ENCODE measurements at regions not wholly inside any gene's neighbourhood (a gene's known extent, or its start where the extent isn't known, plus 50 kb on each side); places are given as distances from the start of the nearest gene placed in this dataset.

DNA sequence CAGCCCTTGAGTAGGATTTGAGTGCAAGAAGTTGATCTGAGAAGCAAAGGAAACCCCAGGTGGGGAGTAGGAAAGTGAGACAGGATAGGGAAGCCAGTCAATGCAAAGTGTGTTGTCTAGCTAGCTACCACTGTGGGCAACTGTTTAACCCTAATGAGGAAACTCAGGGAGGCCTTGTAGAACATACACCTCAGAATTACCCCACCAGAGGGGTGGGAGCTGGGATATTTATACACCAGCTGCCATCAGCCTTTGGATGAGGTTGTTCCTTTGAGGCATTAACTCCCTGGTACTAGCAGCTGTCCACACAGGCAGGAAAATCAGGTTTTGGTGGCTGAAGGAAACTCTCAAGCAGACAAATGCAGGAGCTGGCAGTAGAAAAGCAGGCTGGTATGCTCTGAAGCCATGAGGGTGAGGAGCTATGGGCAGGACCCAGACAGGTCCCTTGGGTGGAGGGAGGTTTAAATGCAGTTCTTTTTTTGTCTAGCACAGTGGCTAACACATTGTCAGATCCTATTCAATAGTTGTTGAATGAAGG is 60.1 kb upstream of the ARID5B start:
- Histone ChIP-seq H3K27ac (no peak overlapping the region), H3K27me3 (no peaks in the 10 kb centered on the region), H3K4me1 (replicated peaks in 1 of 2) (peaks cover 20 to 34% of the 10 kb centered on the region in 2 donors), H3K36me3 (replicated peaks in 1 of 2) (no peaks in the 10 kb centered on the region), H3K9me3 (replicated peaks in 1 of 3) (no peaks in the 10 kb centered on the region), H3K4me3 (no peak overlapping the region)
- intact Hi-C loops (cut with DNase I): no loop called here
- TF ChIP-seq CTCF (IDR thresholded peaks at IDR 0.05) (no peak), POLR2A (IDR thresholded peaks at IDR 0.05) (no peak)
- DNase-seq: no peak

DNA sequence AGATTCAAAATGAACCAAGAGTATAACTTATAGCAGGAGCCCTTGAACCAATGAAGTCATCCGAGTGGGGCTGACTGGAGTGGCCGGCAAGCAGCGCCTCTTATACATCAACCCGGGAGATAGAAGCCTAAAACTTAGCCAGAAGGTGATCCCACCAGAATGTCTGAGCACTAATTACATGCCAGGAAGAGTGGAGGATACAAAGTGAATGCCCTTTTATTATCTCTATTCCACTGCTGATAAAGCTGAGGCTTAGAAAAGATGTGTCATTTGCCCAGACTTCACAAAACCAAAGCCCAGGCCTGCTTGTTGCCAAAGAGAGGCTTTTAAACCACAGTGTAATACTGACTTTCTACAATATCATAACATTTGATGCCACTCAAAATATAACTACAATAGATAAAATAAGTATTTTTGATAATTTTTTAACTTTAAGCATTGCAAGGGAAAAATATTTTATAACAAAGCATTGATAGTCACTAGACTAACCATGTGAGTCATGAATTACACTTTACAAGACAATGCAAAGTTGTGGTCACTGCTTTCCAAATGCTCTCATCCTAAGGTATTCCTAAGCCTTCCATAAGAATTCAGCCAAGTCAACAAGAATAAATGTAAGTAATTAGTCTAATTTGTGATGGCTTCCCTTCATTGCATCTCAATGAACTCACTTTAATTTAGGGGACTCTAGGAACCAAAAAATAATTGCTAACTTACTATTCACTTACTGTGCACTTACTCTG is 58.6 kb upstream of the ARID5B start:
- Histone ChIP-seq H3K4me1 (replicated peaks in 1 of 2) (peaks cover 8 to 19% of the 10 kb centered on the region in 2 donors), H3K27ac (peak overlapping the region in 4 of 5 donors; percentile 28 to 71 (median 41)), H3K36me3 (replicated peaks in 1 of 2) (no peaks in the 10 kb centered on the region), H3K27me3 (no peaks in the 10 kb centered on the region), H3K9me3 (replicated peaks in 1 of 3) (no peaks in the 10 kb centered on the region), H3K4me3 (no peak overlapping the region)
- intact Hi-C loops (cut with DNase I): no loop called here
- 57 to 79% (median 65%) methylated on average over 4 of the region's 4 CpGs for WGBS, 4 donors
- DNase-seq: peak in 5 of 7 donors; percentile 37 to 56 (median 49)
- no peak for TF ChIP-seq CTCF (IDR thresholded peaks at IDR 0.05)
- TF ChIP-seq POLR2A (IDR thresholded peaks at IDR 0.05): no peak

GRCh38 chr10:61844116-61844822 is 57.2 kb upstream of the ARID5B start:
- 77 to 81% (median 80%) methylated on average over 4 of the region's 4 CpGs for WGBS, 4 donors

More at GRCh38 chr10:61844116-61844822, 57.2 kb upstream of the ARID5B start:
- intact Hi-C loops (cut with DNase I): no loop called here
- DNase-seq: no peak
- TF ChIP-seq CTCF (IDR thresholded peaks at IDR 0.05): no peak
- TF ChIP-seq POLR2A (IDR thresholded peaks at IDR 0.05): no peak
- Histone ChIP-seq H3K27me3 (no peaks in the 10 kb centered on the region), H3K4me1 (replicated peaks in 1 of 2) (peaks cover 4 to 15% of the 10 kb centered on the region in 2 donors), H3K36me3 (replicated peaks in 1 of 2) (no peaks in the 10 kb centered on the region), H3K9me3 (replicated peaks in 1 of 3) (no peaks in the 10 kb centered on the region), H3K27ac (peak overlapping the region in 1 of 5 donors; percentile 4), H3K4me3 (no peak overlapping the region)
